B cell (primary cell): ENCODE measurements at regions not wholly inside any gene's neighbourhood (a gene's known extent, or its start where the extent isn't known, plus 50 kb on each side); places are given as distances from the start of the nearest gene placed in this dataset.
A peak's percentile ranks its signal among the peaks of the same experiment; 100 is the strongest.

Experiments
- ATAC-seq: fragments of 200-7000 bp; cut with Tn5 transposase; one replicate; pipeline ENCODE4 v1.10.0; 2021; ENCODE audit warnings: low read depth, mild to moderate bottlenecking, moderate number of reproducible peaks, moderate library complexity
- CTCF ChIA-PET: fragments of 350-600 bp; sonication (Branson Sonifier 250); formaldehyde crosslinking; loops from one replicate; lab custom pipeline; 2021; ENCODE audit warnings: antibody characterized with exemption, inconsistent platforms; lab: Charles Lee
- POLR2A ChIA-PET: fragments of 350-600 bp; sonication (Branson Sonifier 250); formaldehyde crosslinking; loops from one replicate; lab custom pipeline; 2021; ENCODE audit warnings: antibody characterized with exemption; lab: Charles Lee
- DNase-seq: peaks from one replicate; pipeline ENCODE4 v3.0.0; 2013
- H2AFZ ChIP-seq: 2 replicates; pipeline ENCODE4 v1.6.1; 2012; ENCODE audit warnings: mild to moderate bottlenecking, low read depth, low read length; ENCODE audit not compliant: insufficient read depth, poor library complexity, severe bottlenecking
- H3K27ac ChIP-seq, 2 donors: 1 replicate in 1 of 2; 2 replicates in 1 of 2; pipeline ENCODE4 v1.5.1; 2012 to 2013; ENCODE audit warnings: low read length in 2 of 2, mild to moderate bottlenecking in 2 of 2, moderate library complexity in 1 of 2
- H3K27me3 ChIP-seq, 4 experiments: fragments of 200-600 bp in 1 of 4; sonication (generic) in 1 of 4; replicated peaks in 1 of 4; 1 replicate in 2 of 4; 2 replicates in 2 of 4; pipeline versions ENCODE4 v1.6.1 to v1.7.0; 2013 to 2016; ENCODE audit warnings: low read length in 3 of 4, mild to moderate bottlenecking in 2 of 4, mixed read lengths in 1 of 4, moderate library complexity in 1 of 4; ENCODE audit not compliant: insufficient read depth in 4 of 4, control insufficient read depth in 3 of 4; ENCODE audit errors: control extremely low read depth in 1 of 4
- H3K36me3 ChIP-seq, 2 experiments: replicated peaks in 1 of 2; 1 replicate in 1 of 2; 2 replicates in 1 of 2; pipeline versions ENCODE4 v1.6.1 to v1.7.1; 2013; ENCODE audit warnings: low read length in 1 of 2; ENCODE audit not compliant: insufficient read depth in 2 of 2, control insufficient read depth in 1 of 2; ENCODE audit errors: control extremely low read depth in 1 of 2, extremely low read depth in 1 of 2
- H3K4me1 ChIP-seq, 2 donors: fragments of 200-600 bp in 1 of 2; sonication (generic) in 1 of 2; 1 replicate in 1 of 2; 2 replicates in 1 of 2; pipeline versions ENCODE4 v1.5.1 to v1.6.1; 2013 to 2017; ENCODE audit warnings: low read length in 2 of 2; ENCODE audit not compliant: control insufficient read depth in 2 of 2, insufficient read depth in 2 of 2
- H3K4me2 ChIP-seq: replicated peaks from 2 replicates; pipeline ENCODE3; 2012; ENCODE audit warnings: mild to moderate bottlenecking, low read depth, low read length; ENCODE audit not compliant: poor library complexity, severe bottlenecking
- H3K4me3 ChIP-seq, 5 experiments: fragments of 200-600 bp in 1 of 5; sonication (generic) in 1 of 5; 1 replicate in 3 of 5; 2 replicates in 2 of 5; pipeline versions ENCODE4 v1.5.1 to v1.7.0; 2011 to 2016; ENCODE audit warnings: low read length in 4 of 5, mild to moderate bottlenecking in 4 of 5, low read depth in 2 of 5, control low read depth in 1 of 5, moderate library complexity in 1 of 5; ENCODE audit not compliant: insufficient read depth in 1 of 5; ENCODE audit errors: control extremely low read depth in 1 of 5, extremely low read depth in 1 of 5
- H3K79me2 ChIP-seq: fragments of 200-600 bp; sonication (generic); one replicate; pipeline ENCODE4 v1.6.0; 2016; ENCODE audit warnings: low read length; ENCODE audit not compliant: control insufficient read depth, insufficient read depth
- H3K9ac ChIP-seq: fragments of 200-600 bp; sonication (generic); 2 replicates; pipeline ENCODE4 v1.6.1; 2017; ENCODE audit warnings: mild to moderate bottlenecking, low read length, moderate library complexity
- H3K9me3 ChIP-seq, 3 donors: one replicate each; pipeline versions ENCODE4 v1.6.1 to v1.7.1; 2013; ENCODE audit warnings: low read length in 2 of 3; ENCODE audit not compliant: control insufficient read depth in 2 of 3, insufficient read depth in 1 of 3; ENCODE audit errors: control extremely low read depth in 1 of 3
- H4K20me1 ChIP-seq: 2 replicates; pipeline ENCODE4 v1.6.0; 2012; ENCODE audit warnings: mild to moderate bottlenecking, low read length; ENCODE audit not compliant: insufficient read depth, control insufficient read depth, poor library complexity, severe bottlenecking
- H3K27ac Mint-ChIP-seq: one replicate; pipeline ENCODE4 v1.8.0; 2021; ENCODE audit warnings: mixed read lengths
- H3K27me3 Mint-ChIP-seq: one replicate; pipeline ENCODE4 v1.8.0; 2021; ENCODE audit warnings: mixed read lengths
- H3K4me1 Mint-ChIP-seq: one replicate; pipeline ENCODE4 v1.8.0; 2021; ENCODE audit warnings: mixed read lengths
- H3K4me3 Mint-ChIP-seq: one replicate; pipeline ENCODE4 v1.8.0; 2021; ENCODE audit warnings: mixed read lengths
- H3K9me3 Mint-ChIP-seq: one replicate; pipeline ENCODE4 v1.8.0; 2022; ENCODE audit warnings: mixed read lengths; ENCODE audit not compliant: insufficient read depth
- EZH2 ChIP-seq: IDR thresholded peaks from 2 replicates; pipeline ENCODE4 v1.6.1; 2012; ENCODE audit warnings: borderline replicate concordance, low read depth, mild to moderate bottlenecking, moderate library complexity, low read length; ENCODE audit not compliant: insufficient read depth, poor library complexity, severe bottlenecking
- WGBS: methylation state at CpG from one replicate; pipeline ENCODE4 v1.1.5; 2013; ENCODE audit warnings: missing lambda C conversion rate; ENCODE audit not compliant: insufficient coverage; 5-methylcytosine and 5-hydroxymethylcytosine counted together
- intact Hi-C: fragments of 100-400 bp; cut with micrococcal nuclease; formaldehyde crosslinking; loops from one replicate; pipeline ENCODE4 v1.10.0; 2022
- TF ChIP-seq, protein P1 (sequence below): fragments of 200-600 bp; IDR thresholded peaks from one replicate; pipeline ENCODE4 v1.8.0; 2022; ENCODE audit warnings: antibody characterized with exemption, mild to moderate bottlenecking

DNA sequence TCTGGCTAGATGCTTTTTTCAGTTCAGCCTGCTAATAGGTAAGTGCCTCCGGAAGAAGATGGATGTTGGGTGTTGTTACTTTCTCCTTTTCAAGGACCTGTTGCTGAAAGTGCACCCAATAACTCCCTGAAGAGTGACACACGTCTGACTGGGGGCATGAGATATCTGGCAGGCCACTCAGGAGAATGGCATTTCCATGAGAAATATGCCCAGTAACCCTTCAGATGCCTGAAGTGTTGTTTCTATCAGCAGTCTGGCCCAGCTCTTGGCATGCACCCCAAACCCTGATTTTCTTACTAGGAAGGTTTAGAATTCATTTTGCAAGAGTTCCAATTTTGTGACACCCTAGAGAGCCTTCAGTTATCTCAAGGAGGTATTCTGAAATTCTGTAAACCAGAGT lies 71.5 kb downstream of the ARHGAP35 start:
- Mint-ChIP-seq H3K4me3 (no peak overlapping the region), H3K9me3 (no peaks in the 10 kb centered on the region), H3K27ac (no peak overlapping the region), H3K27me3 (no peaks in the 10 kb centered on the region), H3K4me1 (peaks cover 40% of the 10 kb centered on the region)
- WGBS = 78% methylated on average over 2 of the region's 2 CpGs
- CTCF ChIA-PET = no interaction called here
- no peak for ATAC-seq
- H3K27me3 ChIP-seq = no peaks in the 10 kb centered on the region
- intact Hi-C loops = no loop called here
- H4K20me1 ChIP-seq = peaks cover 39% of the 10 kb centered on the region
- H3K9ac ChIP-seq = no peak overlapping the region
- no peak for DNase-seq
- H3K9me3 ChIP-seq = no peaks in the 10 kb centered on the region
- H3K4me1 ChIP-seq = peaks cover 10 to 15% of the 10 kb centered on the region in 2 donors
- H2AFZ ChIP-seq = no peak overlapping the region
- H3K36me3 ChIP-seq = peaks cover 0 to 6% of the 10 kb centered on the region in 2 experiments
- peaks cover 59% of the 10 kb centered on the region for H3K79me2 ChIP-seq
- TF ChIP-seq, protein P1, sequence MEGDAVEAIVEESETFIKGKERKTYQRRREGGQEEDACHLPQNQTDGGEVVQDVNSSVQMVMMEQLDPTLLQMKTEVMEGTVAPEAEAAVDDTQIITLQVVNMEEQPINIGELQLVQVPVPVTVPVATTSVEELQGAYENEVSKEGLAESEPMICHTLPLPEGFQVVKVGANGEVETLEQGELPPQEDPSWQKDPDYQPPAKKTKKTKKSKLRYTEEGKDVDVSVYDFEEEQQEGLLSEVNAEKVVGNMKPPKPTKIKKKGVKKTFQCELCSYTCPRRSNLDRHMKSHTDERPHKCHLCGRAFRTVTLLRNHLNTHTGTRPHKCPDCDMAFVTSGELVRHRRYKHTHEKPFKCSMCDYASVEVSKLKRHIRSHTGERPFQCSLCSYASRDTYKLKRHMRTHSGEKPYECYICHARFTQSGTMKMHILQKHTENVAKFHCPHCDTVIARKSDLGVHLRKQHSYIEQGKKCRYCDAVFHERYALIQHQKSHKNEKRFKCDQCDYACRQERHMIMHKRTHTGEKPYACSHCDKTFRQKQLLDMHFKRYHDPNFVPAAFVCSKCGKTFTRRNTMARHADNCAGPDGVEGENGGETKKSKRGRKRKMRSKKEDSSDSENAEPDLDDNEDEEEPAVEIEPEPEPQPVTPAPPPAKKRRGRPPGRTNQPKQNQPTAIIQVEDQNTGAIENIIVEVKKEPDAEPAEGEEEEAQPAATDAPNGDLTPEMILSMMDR = no peak
- no peak for TF ChIP-seq EZH2
- POLR2A ChIA-PET = no interaction called here
- H3K4me2 ChIP-seq = no peak overlapping the region
- H3K27ac ChIP-seq = no peak overlapping the region
- H3K4me3 ChIP-seq = no peak overlapping the region

DNA sequence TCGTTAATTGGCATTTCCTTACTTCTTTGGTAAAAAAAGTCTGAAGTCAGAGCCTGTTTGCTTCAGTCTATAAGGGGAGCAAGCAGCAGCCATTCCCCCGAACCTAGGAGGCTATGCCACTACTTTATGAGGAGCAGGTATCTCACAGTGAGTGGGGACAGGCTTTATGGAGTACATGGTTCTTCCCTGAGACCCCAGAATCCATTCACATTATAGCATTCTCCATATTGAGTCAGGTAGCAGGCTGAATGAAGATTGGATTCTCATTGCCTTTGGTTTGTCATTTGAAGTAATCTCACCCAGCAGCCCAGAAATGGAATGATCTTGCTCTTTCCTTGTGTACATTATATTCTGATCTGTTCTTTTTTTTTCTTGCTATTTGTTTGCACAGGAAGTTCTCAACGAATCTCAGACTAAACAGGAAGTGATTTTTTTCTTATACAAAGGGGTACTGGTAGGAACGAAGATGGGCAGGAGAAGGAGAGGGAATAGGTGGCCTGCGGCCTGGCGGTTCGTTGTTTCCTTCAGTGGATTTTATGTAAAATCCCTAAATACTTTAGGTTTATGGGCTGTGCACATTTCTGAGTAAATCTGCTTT lies 74.4 kb downstream of the ARHGAP35 start:
- ChIA-PET POLR2A (no interaction called here), CTCF (no interaction called here)
- Histone ChIP-seq H3K4me1 (peaks cover 10% of the 10 kb centered on the region in 2 donors), H3K27ac (no peak overlapping the region), H3K9ac (no peak overlapping the region), H3K9me3 (no peaks in the 10 kb centered on the region), H3K79me2 (peaks cover 43% of the 10 kb centered on the region), H3K27me3 (no peaks in the 10 kb centered on the region), H3K4me2 (peak overlapping the region; percentile 13), H2AFZ (no peak overlapping the region), H3K4me3 (no peak overlapping the region), H4K20me1 (peaks cover 17% of the 10 kb centered on the region), H3K36me3 (peaks cover 3 to 14% of the 10 kb centered on the region in 2 experiments)
- no peaks in the 10 kb centered on the region for H3K9me3 Mint-ChIP-seq
- H3K27ac Mint-ChIP-seq = peak overlapping the region; percentile 8
- H3K4me1 Mint-ChIP-seq = peaks cover 33% of the 10 kb centered on the region
- H3K4me3 Mint-ChIP-seq = peak overlapping the region; percentile 18
- no peak for DNase-seq
- ATAC-seq = no peak
- intact Hi-C loops = no loop called here
- no peak for TF ChIP-seq EZH2
- 100% methylated on average over 3 of the region's 7 CpGs for WGBS
- no peaks in the 10 kb centered on the region for H3K27me3 Mint-ChIP-seq
